ENCODE measurements at regions not wholly inside any gene's neighbourhood (a gene's known extent, or its start where the extent isn't known, plus 50 kb on each side); places are given as distances from the start of the nearest gene placed in this dataset.

- no peaks in the 10 kb centered on the region for H3K9me3 ChIP-seq (ENCODE audit: control insufficient read depth, low read depth, low read length)
- H4K91ac ChIP-seq (ENCODE audit: insufficient read length, low read depth, low read length) = no peak overlapping the region
- H3K4ac ChIP-seq (ENCODE audit: low read depth, low read length) = no peak overlapping the region
- H3K9ac ChIP-seq (ENCODE audit: extremely low read depth, insufficient read length, low read length) = no peak overlapping the region
- H3K4me2 ChIP-seq (ENCODE audit: insufficient read depth, insufficient read length, low read length) = no peak overlapping the region
- H3K14ac ChIP-seq (ENCODE audit: insufficient read depth, low read length) = no peak overlapping the region
- H3K56ac ChIP-seq (ENCODE audit: insufficient read length, low read depth, low read length) = no peak overlapping the region
- no peaks in the 10 kb centered on the region for H4K20me1 ChIP-seq (ENCODE audit: control insufficient read depth, insufficient read depth, insufficient read length)
- Mint-ChIP-seq H3K27me3 (ENCODE audit: low read depth) (peaks cover 6% of the 10 kb centered on the region), H3K4me3 (no peak overlapping the region), H3K27ac (no peak overlapping the region), H3K9me3 (peaks cover 16 to 17% of the 10 kb centered on the region in 2 experiments), H3K36me3 (ENCODE audit: insufficient read depth in 1 of 3, low read depth in 3 of 3) (peaks cover 3 to 11% (median 3%) of the 10 kb centered on the region in 3 experiments; a peak in 4 of 7 replicates), H3K4me1 (peaks cover 3 to 4% of the 10 kb centered on the region in 2 experiments)
- no peak overlapping the region for H2BK120ac ChIP-seq (ENCODE audit: low read depth, low read length, poor library complexity, severe bottlenecking)
- WGBS (ENCODE audit: extremely low coverage, insufficient read length, low lambda C conversion rate) = no CpG with 5 or more reads among the region's 18 CpGs
- H2BK12ac ChIP-seq (ENCODE audit: insufficient read length, low read depth, low read length) = no peak overlapping the region
- no peak overlapping the region for H4K5ac ChIP-seq (ENCODE audit: insufficient read length, low read depth, low read length)
- no peak for TF ChIP-seq CTCF (conservative IDR thresholded peaks at IDR 0.05)
- H3K79me1 ChIP-seq (ENCODE audit: insufficient read depth, low read depth, low read length, poor library complexity, severe bottlenecking) = no peaks in the 10 kb centered on the region
- H3K27me3 ChIP-seq (ENCODE audit: insufficient read depth, low read length) = no peaks in the 10 kb centered on the region
- DNase-seq = no peak
- no peak overlapping the region for H2AFZ ChIP-seq (ENCODE audit: low read length)
- no peak overlapping the region for H3T11ph ChIP-seq (ENCODE audit: low read length)
- no peak overlapping the region for H2BK15ac ChIP-seq (ENCODE audit: low read depth, low read length)
- H3K4me1 ChIP-seq (ENCODE audit: insufficient read depth, low read length) = no peaks in the 10 kb centered on the region
- no peak overlapping the region for H2BK20ac ChIP-seq (ENCODE audit: low read depth, low read length, poor library complexity, severe bottlenecking)
- H3K79me2 ChIP-seq (ENCODE audit: insufficient read depth, low read length) = no peaks in the 10 kb centered on the region
- no peak overlapping the region for H2AK5ac ChIP-seq (ENCODE audit: insufficient read length, low read length)
- no peak overlapping the region for H3K18ac ChIP-seq (ENCODE audit: insufficient read length, low read depth, low read length)
- H3K27ac ChIP-seq (ENCODE audit: insufficient read length, low read depth, low read length) = no peak overlapping the region
- no peak overlapping the region for H4K8ac ChIP-seq (replicated peaks; ENCODE audit: insufficient read length, low read depth, low read length)
- no peak overlapping the region for H3K23ac ChIP-seq (ENCODE audit: insufficient read length, low read depth, low read length)
- H2BK5ac ChIP-seq (ENCODE audit: insufficient read length, low read length) = no peak overlapping the region
- no peaks in the 10 kb centered on the region for H3K23me2 ChIP-seq (ENCODE audit: insufficient read length, low read depth, low read length, poor library complexity, severe bottlenecking)
Observed at GRCh38 chr11:133778161-133778560, 67.2 kb downstream of the SPATA19 start.

All from H9 (cell line).